NCI-H2171 treated with DMSO at 0.1 percent for 48 hours (cell line): ENCODE measurements at regions not wholly inside any gene's neighbourhood (a gene's known extent, or its start where the extent isn't known, plus 50 kb on each side); places are given as distances from the start of the nearest gene placed in this dataset.
"Not testable (repeated sequence)": the region's sequence is repeated elsewhere in the genome, so short reads cannot be mapped to it uniquely, and the experiment has no call there.

Source experiments
- DNase-seq: peaks from one replicate; lab custom pipeline; 2025; lab: John Stamatoyannopoulos, UW

GRCh38 chr13:48844676-48845075, 131.0 kb upstream of the FNDC3A start:
- no peak for DNase-seq

GRCh38 chr13:48849515-48849914, 126.2 kb upstream of the FNDC3A start:
- DNase-seq: no peak

GRCh38 chr13:48851707-48852106, 124.0 kb upstream of the FNDC3A start:
- DNase-seq: no peak

- DNase-seq: no peak
These were observed 122.6 kb upstream of the FNDC3A start for GRCh38 chr13:48852911-48853727.

- DNase-seq: no peak
These were observed 122.0 kb upstream of the FNDC3A start for GRCh38 chr13:48853728-48854102.

GRCh38 chr13:48857576-48857975, 118.1 kb upstream of the FNDC3A start:
- no peak for DNase-seq

GRCh38 chr13:48858122-48858902, 117.4 kb upstream of the FNDC3A start:
- DNase-seq: no peak

GRCh38 chr13:48859272-48860105, 116.2 kb upstream of the FNDC3A start:
- no peak for DNase-seq

- no peak for DNase-seq
These were observed 115.3 kb upstream of the FNDC3A start for GRCh38 chr13:48860364-48860763.

- DNase-seq: no peak
These were observed 113.1 kb upstream of the FNDC3A start for GRCh38 chr13:48862572-48862971.

GRCh38 chr13:48864100-48864499, 111.6 kb upstream of the FNDC3A start:
- DNase-seq: no peak

- no peak for DNase-seq
These were observed 109.5 kb upstream of the FNDC3A start for GRCh38 chr13:48866249-48866648.

- DNase-seq: no peak
These were observed 102.6 kb upstream of the FNDC3A start for GRCh38 chr13:48873081-48873480.

GRCh38 chr13:48873587-48873986, 102.1 kb upstream of the FNDC3A start:
- DNase-seq: no peak

- DNase-seq: no peak
These were observed 101.5 kb upstream of the FNDC3A start for GRCh38 chr13:48874165-48874564.

GRCh38 chr13:48875047-48875446, 100.7 kb upstream of the FNDC3A start:
- DNase-seq: no peak

- DNase-seq: no peak
These were observed 99.4 kb upstream of the FNDC3A start for GRCh38 chr13:48876289-48876688.

GRCh38 chr13:48879432-48879831, 96.3 kb upstream of the FNDC3A start:
- no peak for DNase-seq

GRCh38 chr13:48879854-48880253, 95.9 kb upstream of the FNDC3A start:
- DNase-seq: no peak

- not testable (repeated sequence) for DNase-seq
These were observed 91.9 kb upstream of the FNDC3A start for GRCh38 chr13:48883786-48884185.

GRCh38 chr13:48885027-48885395, 90.7 kb upstream of the FNDC3A start:
- DNase-seq: no peak

GRCh38 chr13:48888613-48889012, 87.1 kb upstream of the FNDC3A start:
- no peak for DNase-seq

- DNase-seq: no peak
These were observed 85.3 kb upstream of the FNDC3A start for GRCh38 chr13:48890391-48890790.
